IPS DF 19.7 (cell line): ENCODE measurements at regions not wholly inside any gene's neighbourhood (a gene's known extent, or its start where the extent isn't known, plus 50 kb on each side); places are given as distances from the start of the nearest gene placed in this dataset.

Source experiments
- DNase-seq: peaks from one replicate; pipeline ENCODE4 v3.0.0-alpha.2; 2013; ENCODE audit warnings: low read depth, low spot score

- DNase-seq, result no peak
Observed at GRCh38 chr12:108033090-108033489, 96.0 kb upstream of the WSCD2 start.

GRCh38 chr12:108035372-108035771 lies 93.7 kb upstream of the WSCD2 start:
- no peak for DNase-seq

GRCh38 chr12:108037960-108038359 lies 91.1 kb upstream of the WSCD2 start:
- no peak for DNase-seq

GRCh38 chr12:108039794-108040193 lies 89.3 kb upstream of the WSCD2 start:
- DNase-seq, result no peak

- DNase-seq, result no peak
Observed at GRCh38 chr12:108040947-108041346, 88.1 kb upstream of the WSCD2 start.

GRCh38 chr12:108043286-108043685 lies 85.8 kb upstream of the WSCD2 start:
- no peak for DNase-seq

GRCh38 chr12:108043750-108044533 lies 85.1 kb upstream of the WSCD2 start:
- DNase-seq, result no peak

- DNase-seq, result no peak
Observed at GRCh38 chr12:108046135-108046534, 83.0 kb upstream of the WSCD2 start.

- no peak for DNase-seq
Observed at GRCh38 chr12:108046650-108047049, 82.4 kb upstream of the WSCD2 start.

- no peak for DNase-seq
Observed at GRCh38 chr12:108047071-108047550, 82.0 kb upstream of the WSCD2 start.

- DNase-seq, result no peak
Observed at GRCh38 chr12:108048686-108049085, 80.4 kb upstream of the WSCD2 start.

- no peak for DNase-seq
Observed at GRCh38 chr12:108050696-108051095, 78.4 kb upstream of the WSCD2 start.

- no peak for DNase-seq
Observed at GRCh38 chr12:108052260-108052659, 76.8 kb upstream of the WSCD2 start.

GRCh38 chr12:108053512-108053911 lies 75.6 kb upstream of the WSCD2 start:
- no peak for DNase-seq

- no peak for DNase-seq
Observed at GRCh38 chr12:108054496-108054895, 74.6 kb upstream of the WSCD2 start.

- no peak for DNase-seq
Observed at GRCh38 chr12:108055141-108055540, 73.9 kb upstream of the WSCD2 start.

GRCh38 chr12:108060067-108060466 lies 69.0 kb upstream of the WSCD2 start:
- DNase-seq, result no peak

GRCh38 chr12:108060903-108061302 lies 68.2 kb upstream of the WSCD2 start:
- DNase-seq, result no peak

- no peak for DNase-seq
Observed at GRCh38 chr12:108063192-108063591, 65.9 kb upstream of the WSCD2 start.

- DNase-seq, result no peak
Observed at GRCh38 chr12:108065069-108065468, 64.0 kb upstream of the WSCD2 start.

- DNase-seq, result no peak
Observed at GRCh38 chr12:108066583-108067577, 62.2 kb upstream of the WSCD2 start.

- DNase-seq, result no peak
Observed at GRCh38 chr12:108069651-108070165, 59.4 kb upstream of the WSCD2 start.
